ENCODE measurements at regions not wholly inside any gene's neighbourhood (a gene's known extent, or its start where the extent isn't known, plus 50 kb on each side); places are given as distances from the start of the nearest gene placed in this dataset.
"Not testable (repeated sequence)": the region's sequence is repeated elsewhere in the genome, so short reads cannot be mapped to it uniquely, and the experiment has no call there.

DNA sequence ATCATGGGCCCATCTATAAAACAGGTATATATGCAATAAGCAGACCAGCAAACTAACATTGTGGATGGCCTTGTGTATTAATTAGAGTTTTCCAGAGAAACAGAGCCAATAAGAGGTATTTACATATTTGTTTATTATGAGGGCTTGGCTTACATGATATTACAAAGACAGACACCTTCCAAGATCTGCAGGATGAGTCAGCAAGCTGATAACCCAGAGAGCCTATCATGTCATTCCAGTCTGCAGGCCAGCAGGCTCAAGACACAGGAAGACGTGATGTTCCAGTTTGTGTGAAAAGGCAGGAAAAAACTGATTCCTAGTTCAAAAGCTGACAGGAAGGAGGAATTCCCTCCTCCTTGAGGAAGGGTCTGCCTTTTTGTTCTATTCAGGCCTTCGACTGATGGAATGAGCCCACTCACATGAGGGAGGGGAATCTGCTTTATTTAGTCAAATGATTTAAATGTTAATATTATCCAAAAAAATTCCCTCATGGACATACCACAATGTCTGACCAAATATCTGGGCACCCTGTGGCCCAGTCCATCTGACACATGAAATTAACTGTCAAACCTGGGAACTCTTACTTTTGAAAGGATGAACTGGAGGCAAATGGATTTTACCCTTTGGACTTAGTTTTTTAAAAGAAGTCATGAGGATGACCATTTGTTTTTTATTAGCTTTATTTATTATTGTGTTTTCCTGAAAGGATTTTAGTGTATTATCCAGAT, 161.2 kb upstream of the CHD1 start:
- DNase-seq (ENCODE audit: extremely low read depth, low read depth, low spot score) = no peak

DNA sequence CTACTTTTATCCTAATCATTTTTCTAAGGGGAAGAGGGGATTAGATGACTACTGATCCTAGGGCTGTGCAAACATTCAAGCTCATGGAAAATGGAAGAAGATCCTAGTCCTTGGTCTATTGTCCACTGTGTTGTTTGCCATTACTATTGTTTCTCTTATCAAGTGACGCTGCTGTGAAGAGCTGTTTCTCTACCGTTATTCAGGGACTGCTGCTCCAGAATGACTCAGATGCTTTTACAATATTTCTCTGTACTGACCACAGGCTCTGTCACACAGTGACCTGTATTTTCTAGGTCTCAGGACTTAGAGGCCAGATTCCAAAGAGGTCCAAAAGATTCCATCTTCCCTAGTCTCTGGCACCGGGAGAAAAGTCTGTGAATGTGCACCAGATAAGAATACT, 159.5 kb upstream of the CHD1 start:
- no peak for DNase-seq (ENCODE audit: extremely low read depth, low read depth, low spot score)

DNA sequence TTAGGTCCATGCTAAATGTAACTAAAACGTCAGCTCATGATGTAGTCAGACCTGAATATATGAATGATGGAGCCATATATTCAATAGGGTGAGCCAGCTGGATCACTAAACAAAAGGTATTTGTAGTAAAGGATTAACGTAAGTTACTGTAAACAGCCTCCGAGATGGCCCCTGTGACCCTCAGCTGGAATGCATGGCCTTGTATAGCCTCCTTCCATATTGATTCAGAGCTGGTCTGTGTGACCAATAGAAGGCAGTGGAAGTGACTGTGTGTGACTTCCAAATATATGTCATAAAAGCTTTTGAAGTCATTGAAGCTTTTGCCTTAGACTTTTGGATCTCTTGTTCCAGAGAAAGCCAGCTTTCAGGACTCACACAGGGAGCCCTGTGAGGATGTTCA, 154.4 kb upstream of the CHD1 start:
- no peak for DNase-seq (ENCODE audit: extremely low read depth, low read depth, low spot score)

DNA sequence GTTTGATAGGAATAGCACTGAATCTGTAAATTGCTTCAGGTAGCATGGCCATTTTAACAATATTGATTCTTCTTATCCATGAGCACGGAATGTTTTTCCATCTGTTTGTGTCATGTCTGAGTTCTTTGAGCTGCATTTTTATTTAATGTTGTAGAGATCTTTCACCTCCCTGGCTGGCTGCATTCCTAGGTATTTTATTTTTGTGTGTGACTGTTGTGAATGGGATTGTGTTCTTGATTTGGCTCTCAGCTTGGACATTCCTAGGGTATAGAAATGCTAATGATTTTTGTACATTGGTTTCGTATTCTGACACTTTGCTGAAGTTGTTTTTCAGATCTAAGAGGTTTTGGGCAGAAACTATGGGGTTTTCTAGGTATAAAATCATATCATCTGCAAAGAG, 152.9 kb upstream of the CHD1 start:
- DNase-seq (ENCODE audit: extremely low read depth, low read depth, low spot score) = no peak

DNA sequence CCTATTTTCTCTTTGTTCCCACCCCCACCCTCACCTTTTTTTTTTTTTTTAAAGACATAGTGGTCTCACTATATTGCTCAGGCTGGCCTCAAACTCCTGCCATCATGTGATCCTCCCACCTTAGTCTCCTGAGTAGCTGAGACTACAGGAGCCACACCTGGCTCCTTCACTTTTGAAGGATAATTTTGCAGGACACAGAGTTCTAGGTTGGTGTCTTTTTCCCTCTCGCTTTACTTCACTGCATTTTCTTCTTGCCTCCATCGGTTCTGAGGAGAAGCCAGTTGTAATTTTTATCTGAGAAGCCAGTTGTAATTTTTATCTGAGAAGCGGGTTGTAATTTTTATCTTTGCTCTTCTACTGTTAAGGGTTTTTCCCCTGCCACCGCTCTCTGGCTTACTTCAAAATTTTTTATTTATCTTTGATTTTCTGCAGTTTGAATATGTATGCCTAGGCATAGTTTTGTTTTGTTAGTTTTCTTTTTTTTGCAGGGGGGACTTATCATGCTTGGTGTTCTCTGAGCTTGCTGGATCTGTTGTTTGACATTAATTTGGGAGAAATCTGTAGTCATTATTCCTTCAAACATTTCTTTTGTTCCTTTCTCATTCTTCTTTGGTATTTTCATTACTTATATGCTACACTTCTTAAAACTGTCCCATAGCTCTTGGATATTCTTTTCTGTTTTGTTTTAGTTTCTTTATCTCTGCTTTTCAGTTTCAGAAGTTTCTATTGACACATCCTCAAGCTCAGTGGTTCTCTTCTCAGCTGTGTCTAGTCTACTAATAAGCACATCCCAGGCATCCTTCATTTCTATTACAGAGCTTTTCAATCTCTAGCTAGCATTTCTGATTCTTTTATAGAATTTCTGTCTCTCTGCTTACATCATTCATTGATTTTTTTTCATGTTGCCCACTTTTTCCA, 148.2 kb upstream of the CHD1 start:
- no peak for DNase-seq (ENCODE audit: extremely low read depth, low read depth, low spot score)

DNA sequence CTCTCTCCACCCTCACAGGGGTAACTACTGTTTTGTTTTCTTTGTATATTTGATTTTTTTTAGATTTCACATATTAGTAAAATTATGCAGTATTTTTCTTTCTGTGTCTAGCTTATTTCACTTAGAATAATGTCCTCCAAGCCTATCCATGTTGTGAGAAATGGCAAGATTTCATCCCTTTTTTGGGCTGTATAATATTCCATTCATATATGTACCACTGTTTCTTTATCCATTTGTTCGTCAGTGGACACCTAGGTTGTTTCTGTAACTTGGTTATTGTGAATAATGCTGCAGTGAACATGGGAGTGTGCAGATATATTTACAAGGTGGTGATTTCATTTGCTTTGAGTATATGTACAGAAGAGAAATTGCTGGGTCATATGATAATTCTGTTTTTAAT, 144.0 kb upstream of the CHD1 start:
- no peak for DNase-seq (ENCODE audit: extremely low read depth, low read depth, low spot score)

DNA sequence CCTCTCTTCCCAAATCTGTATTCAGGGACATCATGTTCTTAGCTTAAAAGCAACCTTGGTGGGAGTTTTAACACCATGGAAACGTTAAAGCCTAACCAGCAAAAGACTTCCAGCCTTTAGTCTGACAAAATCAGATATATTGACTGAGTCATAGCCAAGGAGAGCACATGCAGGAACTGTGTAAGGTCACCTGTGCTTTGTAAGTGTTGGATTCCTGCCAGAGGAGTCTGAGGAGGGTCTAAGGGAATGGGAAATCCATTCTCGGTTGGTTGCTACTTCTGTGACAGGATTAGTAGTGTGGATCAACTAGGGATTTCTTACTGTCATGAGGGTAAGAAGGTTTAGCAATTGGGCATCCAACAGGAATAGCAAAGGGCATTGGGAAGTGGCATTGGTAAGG, 142.0 kb upstream of the CHD1 start:
- no peak for DNase-seq (ENCODE audit: extremely low read depth, low read depth, low spot score)

DNA sequence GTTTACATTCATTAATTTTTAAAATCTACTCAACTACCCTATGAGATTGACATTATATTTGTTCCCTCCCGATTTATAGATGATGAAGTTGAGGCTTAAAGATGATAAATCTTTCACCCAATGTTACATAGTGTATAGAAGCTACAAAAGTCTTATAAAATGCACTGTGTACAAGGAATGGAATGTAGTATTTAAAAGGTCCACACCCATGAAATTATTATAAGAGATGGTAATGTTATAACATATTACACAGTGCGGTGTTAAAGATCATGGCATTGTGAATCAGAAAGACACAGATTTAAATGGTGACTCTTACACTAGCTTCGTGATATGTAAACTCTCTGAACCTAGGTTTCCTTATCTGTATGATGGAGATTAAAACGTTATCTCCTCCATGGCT, 141.6 kb upstream of the CHD1 start:
- no peak for DNase-seq (ENCODE audit: extremely low read depth, low read depth, low spot score)

DNA sequence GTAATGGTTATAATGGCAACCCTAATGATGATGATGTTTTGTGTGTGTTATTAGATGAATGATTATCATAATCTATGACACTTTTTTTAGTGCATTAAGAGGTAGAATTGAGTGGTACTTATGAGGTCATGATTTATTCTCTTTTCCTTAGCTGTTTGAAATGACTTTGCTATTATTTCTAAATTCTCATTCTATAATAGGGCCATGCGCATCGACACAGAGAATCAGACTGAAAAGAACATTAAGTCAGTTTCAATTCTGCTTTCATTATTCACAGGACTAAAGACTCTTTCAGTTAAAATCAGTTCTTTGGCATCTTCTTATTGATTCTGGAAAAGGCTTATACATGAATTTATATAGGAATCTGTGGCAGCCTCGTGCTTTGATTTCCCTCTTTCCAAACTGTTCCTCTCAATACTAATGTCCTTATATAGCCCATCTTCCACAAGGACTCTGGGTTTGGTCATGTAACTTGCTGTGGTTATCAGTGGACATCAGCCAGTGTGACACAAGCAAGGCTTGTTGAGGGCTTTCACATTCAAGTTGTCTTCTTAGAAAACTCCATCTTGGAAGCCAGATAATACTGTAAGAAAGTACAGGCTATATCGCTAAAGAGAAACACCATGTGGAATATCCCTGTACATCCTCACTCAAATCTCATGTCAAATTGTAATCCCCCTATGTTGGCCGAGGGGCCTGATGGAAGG, 140.3 kb upstream of the CHD1 start:
- DNase-seq (ENCODE audit: extremely low read depth, low read depth, low spot score) = no peak

DNA sequence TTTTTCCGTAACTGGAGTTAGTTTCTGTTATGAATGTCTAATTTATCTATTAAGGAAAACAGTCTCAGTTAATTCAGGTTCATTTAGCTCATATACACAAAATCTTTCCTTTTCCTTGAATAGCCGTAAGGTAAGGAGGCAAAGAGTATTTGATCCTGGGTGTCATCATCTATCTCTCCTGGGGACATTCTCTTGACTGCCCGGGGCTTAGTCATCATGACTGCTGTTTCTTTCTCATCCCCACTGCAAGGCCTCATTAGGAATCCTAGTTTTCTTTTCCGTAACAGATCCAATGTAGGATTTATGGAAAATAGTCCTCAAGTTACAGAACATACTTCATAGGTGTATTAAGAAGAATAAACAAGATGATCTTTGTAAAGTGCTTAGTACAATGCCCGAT, 134.9 kb upstream of the CHD1 start:
- DNase-seq (ENCODE audit: extremely low read depth, low read depth, low spot score) = no peak

DNA sequence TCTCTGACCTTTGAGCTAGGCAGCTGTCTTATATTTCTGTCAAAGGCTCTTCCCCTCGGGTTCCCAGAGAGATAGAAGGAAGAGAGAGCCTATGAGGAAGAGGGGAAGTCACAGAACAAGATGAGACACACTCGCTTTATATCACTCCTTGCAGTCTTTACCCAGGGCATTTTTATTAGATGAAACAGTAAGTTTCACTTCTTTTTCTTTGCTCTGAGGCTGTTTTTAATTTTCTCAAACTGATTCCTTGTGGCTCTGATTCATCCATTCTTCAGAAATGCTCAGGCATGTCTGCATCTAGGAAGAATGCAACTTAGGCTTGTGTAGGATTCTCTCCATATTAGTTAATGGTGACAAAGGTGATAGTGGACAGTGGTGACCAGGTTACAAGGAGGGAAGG, 132.9 kb upstream of the CHD1 start:
- DNase-seq (ENCODE audit: extremely low read depth, low read depth, low spot score) = no peak

DNA sequence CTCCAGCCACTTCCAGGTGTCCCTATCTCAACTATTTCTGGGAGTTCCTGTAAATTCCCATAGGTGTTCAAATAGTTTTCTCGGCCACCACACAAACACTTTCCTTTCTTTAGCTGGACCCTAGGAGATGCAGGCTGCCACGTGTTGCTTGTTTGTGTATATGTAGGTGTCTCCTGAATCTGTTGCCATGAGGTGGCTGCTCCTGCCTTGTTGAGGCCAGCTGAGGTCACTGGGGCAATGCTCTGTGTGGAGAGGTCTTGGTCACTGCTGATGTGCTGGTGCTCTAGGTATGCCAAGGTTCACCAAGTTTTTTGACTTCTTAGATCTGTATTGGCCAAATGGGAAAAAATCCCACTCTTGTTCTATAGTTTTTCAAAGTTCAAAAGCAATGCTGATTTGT, 132.5 kb upstream of the CHD1 start:
- DNase-seq (ENCODE audit: extremely low read depth, low read depth, low spot score) = no peak

DNA sequence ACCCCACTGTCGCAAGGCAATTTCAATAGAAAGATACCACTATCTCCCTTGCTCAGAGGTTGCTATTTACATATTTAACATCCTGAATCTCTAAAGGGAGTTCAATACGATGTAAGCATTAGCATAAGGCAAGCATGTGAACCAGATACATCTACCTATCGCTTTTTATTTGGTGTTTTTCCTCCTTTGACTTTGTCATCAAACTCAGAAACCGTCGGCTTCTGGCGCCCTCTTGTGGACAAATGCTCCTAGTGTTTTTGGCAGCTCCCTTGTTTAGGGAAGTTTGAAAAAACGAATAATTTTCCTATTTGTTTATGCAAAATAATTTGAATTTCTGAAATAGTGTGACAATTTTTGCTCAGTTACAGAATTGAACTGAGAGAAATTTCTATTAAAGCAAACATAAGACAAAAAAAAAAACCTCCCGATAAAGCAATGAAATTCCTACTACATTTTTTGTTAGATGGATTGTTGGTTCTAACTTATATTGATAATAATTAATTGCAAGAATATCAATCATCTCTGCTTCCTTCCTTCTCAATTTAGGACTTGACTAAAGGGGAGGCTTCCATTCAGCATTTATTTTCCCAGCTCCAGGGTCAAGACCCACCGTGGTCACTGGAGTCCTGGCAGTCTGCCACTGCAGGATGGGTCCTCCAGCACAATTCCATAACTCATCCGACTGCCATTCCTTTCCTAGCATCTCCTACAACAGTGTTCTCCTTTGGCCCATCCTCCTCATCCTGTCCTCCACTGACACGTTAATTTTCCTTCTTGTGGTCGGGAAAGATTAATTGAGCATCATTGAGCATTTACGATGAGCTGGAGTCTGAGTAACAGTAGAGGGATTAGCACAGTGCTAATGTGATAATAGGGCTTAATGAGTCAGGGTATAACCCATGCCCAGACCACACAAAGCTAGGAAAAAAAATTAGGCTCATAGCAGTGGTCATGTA, 131.8 kb upstream of the CHD1 start:
- peak; percentile 56 for DNase-seq (ENCODE audit: extremely low read depth, low read depth, low spot score)

DNA sequence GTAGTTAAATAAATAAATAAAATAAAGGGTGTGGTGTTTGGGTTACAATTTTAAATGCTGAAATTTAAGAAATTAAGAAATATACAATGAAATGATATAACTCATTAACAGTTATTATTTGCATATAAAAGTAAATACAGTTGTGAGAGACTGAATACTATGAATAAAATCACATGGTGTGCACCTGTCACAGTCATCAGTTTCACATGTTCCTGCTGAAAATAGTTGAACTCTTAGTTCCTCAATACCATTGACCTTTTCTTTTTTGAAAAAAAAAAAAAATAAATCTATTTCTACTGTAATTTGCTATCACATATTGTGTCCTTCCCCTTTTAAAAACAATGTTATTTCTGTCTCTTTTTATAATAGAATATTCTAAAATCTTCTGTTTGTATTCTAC, 130.9 kb upstream of the CHD1 start:
- DNase-seq (ENCODE audit: extremely low read depth, low read depth, low spot score) = no peak

DNA sequence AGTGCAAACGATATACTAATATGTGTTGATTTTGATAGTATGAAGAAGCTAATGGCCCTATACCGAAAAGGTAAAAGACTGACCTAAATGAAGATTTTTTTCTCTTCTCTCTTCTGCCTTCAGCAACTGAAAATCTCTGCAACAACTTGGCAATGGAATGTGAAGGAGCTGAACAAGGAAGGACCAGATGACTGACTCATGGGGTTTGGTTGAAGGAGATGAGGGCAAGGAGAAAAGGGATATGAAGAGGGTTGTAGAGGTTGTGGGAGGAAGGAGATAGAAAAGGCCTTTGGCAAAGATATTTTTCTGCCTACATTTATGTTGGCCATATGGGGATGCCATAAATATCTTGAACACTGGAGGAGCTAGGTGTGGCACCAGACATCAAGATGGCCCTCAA, 129.7 kb upstream of the CHD1 start:
- no peak for DNase-seq (ENCODE audit: extremely low read depth, low read depth, low spot score)

DNA sequence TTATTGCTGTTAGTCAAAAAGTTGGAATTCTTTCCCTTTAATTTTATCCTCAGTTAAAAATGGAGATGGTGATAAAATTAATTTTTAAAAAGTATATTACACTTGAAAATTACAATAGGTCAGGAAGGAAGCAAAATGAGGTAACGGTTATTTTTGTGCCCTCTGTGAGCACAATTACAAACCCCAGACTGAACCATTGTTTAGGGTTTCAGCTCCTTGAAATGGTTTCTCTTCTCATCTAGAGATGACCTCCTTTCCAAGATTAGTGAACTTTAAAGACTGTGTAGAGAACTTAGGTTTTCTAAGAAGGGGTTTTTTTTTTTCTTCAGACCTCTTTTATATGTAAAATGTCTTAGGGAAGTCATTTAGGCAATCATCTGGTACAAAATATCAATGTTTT, 126.2 kb upstream of the CHD1 start:
- no peak for DNase-seq (ENCODE audit: extremely low read depth, low read depth, low spot score)

DNA sequence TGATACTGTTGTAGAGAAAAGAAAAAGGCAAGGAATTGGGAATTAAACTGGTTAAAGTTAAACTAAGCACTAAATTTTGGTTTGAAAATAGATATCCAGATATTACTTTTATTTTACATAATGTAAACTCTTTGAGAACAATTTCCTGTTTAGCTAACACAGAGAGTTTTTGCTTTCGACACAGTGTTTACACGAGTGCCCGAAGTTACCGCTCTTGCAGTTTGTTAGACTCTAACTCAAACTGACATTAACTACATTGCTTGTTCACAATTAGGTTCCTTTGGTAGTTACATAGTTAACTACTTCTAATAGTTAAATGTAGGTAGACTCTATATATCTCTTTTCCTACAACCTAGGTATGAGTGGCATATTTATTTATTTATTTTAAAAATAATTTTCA, 117.1 kb upstream of the CHD1 start:
- no peak for DNase-seq (ENCODE audit: extremely low read depth, low read depth, low spot score)

DNA sequence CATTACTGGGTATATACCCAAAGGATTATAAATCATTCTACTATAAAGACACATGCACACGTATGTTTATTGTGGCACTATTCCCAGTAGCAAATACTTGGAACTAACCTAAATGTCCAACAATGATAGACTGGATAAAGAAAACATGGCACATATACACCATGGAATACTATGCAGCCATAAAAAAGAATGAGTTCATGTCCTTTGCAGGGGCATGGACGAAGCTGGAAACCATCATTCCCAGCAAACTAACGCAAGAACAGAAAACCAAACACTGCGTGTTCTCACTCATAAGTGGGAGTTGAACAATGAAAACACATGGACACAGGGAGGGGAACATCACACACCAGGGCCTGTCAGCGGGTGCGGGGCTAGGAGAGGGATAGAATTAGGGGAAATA, 114.5 kb upstream of the CHD1 start:
- not testable (repeated sequence) for DNase-seq (ENCODE audit: extremely low read depth, low read depth, low spot score)

DNA sequence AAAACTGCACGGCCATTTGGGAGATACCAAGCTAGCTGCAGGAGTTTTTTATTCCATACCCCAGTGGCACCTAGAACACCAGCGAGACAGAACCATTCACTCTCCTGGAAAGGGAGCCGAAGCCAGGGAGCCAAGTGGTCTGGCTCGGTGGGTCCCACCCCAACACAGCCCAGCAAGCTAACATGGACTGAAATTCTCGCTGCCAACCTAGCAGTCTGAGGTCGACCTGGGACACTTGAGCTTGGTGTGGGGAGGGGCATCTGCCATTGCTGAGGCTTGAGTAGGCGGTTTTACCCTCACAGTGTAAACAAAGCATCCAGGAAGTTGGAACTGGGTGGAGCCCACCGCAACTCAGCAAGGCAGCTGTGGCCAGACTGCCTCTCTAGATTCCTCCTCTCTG, 108.9 kb upstream of the CHD1 start:
- no peak for DNase-seq (ENCODE audit: extremely low read depth, low read depth, low spot score)

DNA sequence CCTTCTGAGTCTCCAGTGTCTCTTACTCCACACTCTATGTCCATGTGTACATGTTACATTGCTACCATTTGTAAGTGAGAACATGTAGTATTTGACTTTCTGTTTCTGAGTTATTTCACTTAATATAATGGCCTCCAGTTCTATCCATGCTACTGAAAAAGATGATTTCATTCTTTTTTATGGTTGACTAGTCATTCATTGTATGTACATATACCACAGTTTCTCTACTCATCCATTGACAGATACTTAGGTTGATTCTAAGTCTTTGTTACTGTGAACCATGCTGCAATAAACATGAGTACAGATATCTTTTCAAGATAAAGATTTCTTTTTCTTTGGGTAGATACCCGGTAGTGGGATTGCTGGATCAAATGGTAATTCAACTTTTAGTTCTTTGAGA, 107.1 kb upstream of the CHD1 start:
- DNase-seq (ENCODE audit: extremely low read depth, low read depth, low spot score) = no peak

DNA sequence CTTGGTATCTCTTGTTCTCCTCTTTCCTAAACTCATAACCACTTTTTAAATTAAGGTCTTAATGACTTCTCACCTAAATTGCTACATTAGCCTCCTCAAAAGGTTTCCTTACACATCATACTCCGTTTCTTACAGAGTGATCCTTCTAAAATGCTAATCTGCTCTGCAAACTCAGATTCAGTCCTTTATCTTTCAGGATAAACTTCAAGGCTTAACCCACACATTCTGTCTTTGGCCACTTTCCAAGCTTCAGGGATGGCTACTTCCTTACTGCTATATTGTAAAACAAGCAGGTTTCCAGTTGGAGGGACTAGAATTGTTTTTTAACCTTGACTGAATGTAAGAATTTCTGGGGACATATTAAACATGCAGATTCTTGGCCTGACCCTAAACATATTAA, 105.5 kb upstream of the CHD1 start:
- DNase-seq (ENCODE audit: extremely low read depth, low read depth, low spot score) = no peak
